ENCODE measurements at regions not wholly inside any gene's neighbourhood (a gene's known extent, or its start where the extent isn't known, plus 50 kb on each side); places are given as distances from the start of the nearest gene placed in this dataset.
A peak's percentile ranks its signal among the peaks of the same experiment; 100 is the strongest.

GRCh38 chr5:50947906-50948683 lies 281.7 kb downstream of the PARP8 start:
- Mint-ChIP-seq H3K4me1 (ENCODE audit: low read depth) (no peaks in the 10 kb centered on the region), H3K9me3 (no peaks in the 10 kb centered on the region), H3K27me3 (ENCODE audit: low read depth) (peaks cover 2% of the 10 kb centered on the region), H3K27ac (no peak overlapping the region), H3K36me3 (ENCODE audit: low read depth) (no peaks in the 10 kb centered on the region), H3K4me3 (no peak overlapping the region)

- Mint-ChIP-seq H3K27me3 (ENCODE audit: low read depth) (peaks cover 7% of the 10 kb centered on the region), H3K9me3 (no peaks in the 10 kb centered on the region), H3K36me3 (ENCODE audit: low read depth) (no peaks in the 10 kb centered on the region), H3K4me3 (no peak overlapping the region), H3K4me1 (ENCODE audit: low read depth) (no peaks in the 10 kb centered on the region), H3K27ac (no peak overlapping the region)
Observed at GRCh38 chr5:50953290-50953689, 286.9 kb downstream of the PARP8 start.

DNA sequence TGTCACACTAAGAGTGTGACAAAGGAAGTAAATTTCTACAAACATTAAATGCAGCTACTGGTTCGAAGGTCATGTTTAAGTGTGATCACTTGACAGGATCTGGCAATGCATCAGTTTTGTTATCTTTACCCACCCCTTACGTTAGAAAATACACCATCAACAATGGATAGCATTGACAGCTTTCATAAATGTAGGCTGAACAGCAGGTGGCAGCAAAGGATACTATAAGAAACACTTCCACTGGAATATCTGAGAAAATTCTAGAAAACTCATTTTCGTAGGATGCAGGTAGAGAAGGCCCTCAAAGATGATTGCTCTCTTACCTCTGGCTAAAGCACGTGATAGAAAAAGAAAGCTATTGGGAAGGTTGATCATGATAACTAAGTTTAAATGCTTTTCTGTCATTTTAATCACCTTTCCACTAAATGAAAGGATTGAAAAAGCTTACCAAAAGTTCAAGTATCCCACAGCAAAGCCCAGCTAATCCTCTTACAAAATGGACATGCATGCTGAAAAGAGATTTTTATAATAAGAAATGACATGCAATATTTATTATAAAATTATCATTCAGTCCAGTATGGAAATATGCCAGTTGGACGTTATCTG lies 292.5 kb downstream of the PARP8 start:
- no peak overlapping the region for H3K4me3 Mint-ChIP-seq
- peaks cover 5% of the 10 kb centered on the region for H3K4me1 Mint-ChIP-seq (ENCODE audit: low read depth)
- peaks cover 34% of the 10 kb centered on the region for H3K27me3 Mint-ChIP-seq (ENCODE audit: low read depth)
- no peaks in the 10 kb centered on the region for H3K36me3 Mint-ChIP-seq (ENCODE audit: low read depth)
- H3K9me3 Mint-ChIP-seq, result no peaks in the 10 kb centered on the region
- no peak overlapping the region for H3K27ac Mint-ChIP-seq

DNA sequence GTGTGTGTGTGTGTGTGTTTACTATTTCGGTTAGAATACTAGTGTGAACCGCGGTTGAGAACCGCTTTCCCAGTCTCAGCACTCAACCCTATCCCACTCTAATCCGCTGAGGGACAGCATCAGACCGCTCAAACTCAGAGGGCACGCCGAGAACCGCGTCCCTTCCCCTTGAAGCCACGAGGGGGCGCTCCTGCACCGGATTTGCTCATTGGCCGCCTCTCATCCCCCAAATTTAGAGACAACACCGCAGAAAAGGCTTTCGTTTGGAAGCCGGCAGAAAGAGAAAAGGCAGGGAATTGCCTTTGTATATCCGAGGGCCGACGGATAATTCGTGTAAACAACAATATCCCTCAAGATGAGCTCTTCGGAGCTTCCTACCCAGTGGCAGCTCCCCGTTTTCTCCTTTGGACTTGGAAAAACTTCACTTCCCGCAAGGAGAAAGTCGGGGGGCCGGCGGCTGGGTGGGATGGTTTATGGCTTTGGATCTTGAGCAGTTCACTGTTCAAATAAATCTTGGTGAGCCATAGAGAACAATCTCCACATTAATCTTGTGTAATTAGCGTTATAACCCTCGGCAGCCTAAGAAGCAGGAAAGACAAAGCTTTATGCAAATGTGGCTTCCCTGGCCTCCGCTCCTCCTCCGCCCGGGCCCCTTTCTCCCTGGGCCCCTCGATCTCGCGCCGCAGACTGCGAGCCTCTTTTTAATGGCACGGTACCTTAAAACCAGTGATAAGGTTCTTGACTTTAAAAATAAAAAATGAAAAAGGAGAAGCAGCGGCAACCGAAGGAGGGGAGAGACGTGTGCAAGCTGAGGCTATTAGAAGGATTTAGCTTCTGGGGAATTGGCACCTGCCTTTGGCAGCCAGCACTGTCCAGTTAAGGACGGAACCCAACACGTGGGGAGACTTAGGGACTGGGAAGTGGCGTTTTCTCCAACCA lies 296.8 kb downstream of the PARP8 start:
- peak overlapping the region; percentile 46 for H3K27ac Mint-ChIP-seq
- peak overlapping the region; percentile 77 for H3K4me3 Mint-ChIP-seq
- peaks cover under 1% of the 10 kb centered on the region for H3K36me3 Mint-ChIP-seq (ENCODE audit: low read depth)
- H3K4me1 Mint-ChIP-seq (ENCODE audit: low read depth), result peaks cover 25% of the 10 kb centered on the region
- H3K27me3 Mint-ChIP-seq (ENCODE audit: low read depth), result peaks cover 70% of the 10 kb centered on the region
- no peaks in the 10 kb centered on the region for H3K9me3 Mint-ChIP-seq

- Mint-ChIP-seq H3K27me3 (ENCODE audit: low read depth) (peaks cover 79% of the 10 kb centered on the region), H3K4me1 (ENCODE audit: low read depth) (peaks cover 33% of the 10 kb centered on the region), H3K36me3 (ENCODE audit: low read depth) (peaks cover 3% of the 10 kb centered on the region), H3K9me3 (no peaks in the 10 kb centered on the region), H3K27ac (no peak overlapping the region), H3K4me3 (peak overlapping the region; percentile 48)
Observed at GRCh38 chr5:50963971-50964745, 297.7 kb downstream of the PARP8 start.

GRCh38 chr5:50964746-50965653 lies 298.6 kb downstream of the PARP8 start:
- Mint-ChIP-seq H3K36me3 (ENCODE audit: low read depth) (peaks cover 3% of the 10 kb centered on the region), H3K4me3 (no peak overlapping the region), H3K27me3 (ENCODE audit: low read depth) (peaks cover 82% of the 10 kb centered on the region), H3K9me3 (no peaks in the 10 kb centered on the region), H3K27ac (no peak overlapping the region), H3K4me1 (ENCODE audit: low read depth) (peaks cover 33% of the 10 kb centered on the region)

DNA sequence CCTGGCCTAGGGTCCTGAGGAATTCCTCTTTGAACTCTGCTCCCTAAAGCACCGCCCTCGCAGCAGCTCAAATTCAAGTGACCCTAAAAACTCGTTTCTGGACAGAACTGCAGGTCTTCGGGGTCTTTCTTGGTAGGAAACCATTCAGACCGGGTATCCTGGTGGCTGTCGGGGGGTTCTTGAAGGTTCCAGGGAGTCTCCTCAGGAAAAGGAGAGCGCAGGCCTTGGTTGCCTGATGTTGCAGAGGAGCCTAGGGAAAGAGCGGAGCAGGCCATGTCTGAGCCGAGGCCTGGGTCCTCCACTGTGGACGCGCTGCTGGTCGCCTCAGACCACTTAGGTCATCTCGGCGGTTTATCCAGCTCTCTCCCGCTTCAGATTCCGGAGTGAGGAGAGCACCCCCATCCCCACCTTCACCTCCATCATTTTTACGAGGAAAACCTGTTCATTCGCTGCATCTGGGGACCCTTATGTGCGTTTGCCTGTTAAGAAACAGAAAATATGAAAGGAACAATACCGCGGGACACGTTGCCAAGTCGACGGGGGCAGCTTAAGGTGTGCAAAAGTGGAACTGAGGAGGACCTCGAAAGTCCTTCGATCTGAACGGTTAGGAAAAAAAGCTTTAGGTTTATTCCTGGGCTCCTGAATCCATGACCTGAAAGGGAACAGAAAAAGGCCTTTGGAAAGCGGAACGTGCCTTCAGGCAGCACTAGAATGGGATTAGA lies 299.4 kb downstream of the PARP8 start:
- no peaks in the 10 kb centered on the region for H3K9me3 Mint-ChIP-seq
- H3K4me1 Mint-ChIP-seq (ENCODE audit: low read depth), result peaks cover 33% of the 10 kb centered on the region
- H3K4me3 Mint-ChIP-seq, result peak overlapping the region; percentile 29
- H3K27me3 Mint-ChIP-seq (ENCODE audit: low read depth), result peaks cover 84% of the 10 kb centered on the region
- no peak overlapping the region for H3K27ac Mint-ChIP-seq
- peaks cover 5% of the 10 kb centered on the region for H3K36me3 Mint-ChIP-seq (ENCODE audit: low read depth)

GRCh38 chr5:50967009-50967562 lies 300.6 kb downstream of the PARP8 start:
- no peak overlapping the region for H3K27ac Mint-ChIP-seq

GRCh38 chr5:50967563-50968355 lies 301.3 kb downstream of the PARP8 start:
- Mint-ChIP-seq H3K36me3 (ENCODE audit: low read depth) (peaks cover 5% of the 10 kb centered on the region), H3K27ac (no peak overlapping the region), H3K27me3 (ENCODE audit: low read depth) (peaks cover 88% of the 10 kb centered on the region), H3K9me3 (no peaks in the 10 kb centered on the region), H3K4me1 (ENCODE audit: low read depth) (peaks cover 33% of the 10 kb centered on the region), H3K4me3 (peak overlapping the region; percentile 76)

More at GRCh38 chr5:50967009-50967562, 300.6 kb downstream of the PARP8 start:
- Mint-ChIP-seq H3K36me3 (ENCODE audit: low read depth) (peaks cover 5% of the 10 kb centered on the region), H3K9me3 (no peaks in the 10 kb centered on the region), H3K4me3 (peak overlapping the region; percentile 76), H3K4me1 (ENCODE audit: low read depth) (peaks cover 33% of the 10 kb centered on the region), H3K27me3 (ENCODE audit: low read depth) (peaks cover 89% of the 10 kb centered on the region)

GRCh38 chr5:50968356-50969149 lies 302.1 kb downstream of the PARP8 start:
- Mint-ChIP-seq H3K27ac (no peak overlapping the region), H3K27me3 (ENCODE audit: low read depth) (peaks cover 86% of the 10 kb centered on the region), H3K9me3 (no peaks in the 10 kb centered on the region), H3K36me3 (ENCODE audit: low read depth) (peaks cover 5% of the 10 kb centered on the region), H3K4me1 (ENCODE audit: low read depth) (peaks cover 29% of the 10 kb centered on the region), H3K4me3 (peak overlapping the region; percentile 76)

Data from T-helper 1 cell treated with Interleukin-12 subunit alpha and Interleukin-12 subunit beta and Interleukin-4 antibody, amounts not matched to agents 30 μg/mL and 1 μg/mL, for 36 hours (primary cell).